SJSA1 (cell line): ENCODE measurements at regions not wholly inside any gene's neighbourhood (a gene's known extent, or its start where the extent isn't known, plus 50 kb on each side); places are given as distances from the start of the nearest gene placed in this dataset.
"Not testable (repeated sequence)": the region's sequence is repeated elsewhere in the genome, so short reads cannot be mapped to it uniquely, and the experiment has no call there.

ENCODE experiments used
- DNase-seq, 2 experiments: peaks; one replicate each; pipeline ENCODE4 v3.0.0-alpha.2; 2015 to 2020; ENCODE audit warnings: low spot score in 2 of 2, low read depth in 1 of 2
- H3K27ac ChIP-seq: fragments of 250-450 bp; sonication (Bioruptor Pico); 2 replicates; pipeline ENCODE4 v1.5.1; 2020; ENCODE audit warnings: mild to moderate bottlenecking, moderate library complexity
- H3K27me3 ChIP-seq: fragments of 250-450 bp; sonication (Bioruptor Pico); replicated peaks from 2 replicates; pipeline ENCODE4 v1.5.1; 2020; ENCODE audit warnings: mild to moderate bottlenecking, moderate library complexity
- H3K36me3 ChIP-seq: fragments of 250-450 bp; sonication (Bioruptor Pico); 2 replicates; pipeline ENCODE4 v1.5.1; 2020; ENCODE audit warnings: mild to moderate bottlenecking
- H3K4me1 ChIP-seq: fragments of 250-450 bp; sonication (Bioruptor Pico); replicated peaks from 2 replicates; pipeline ENCODE4 v1.6.1; 2021; ENCODE audit warnings: mild to moderate bottlenecking
- H3K4me3 ChIP-seq: fragments of 250-450 bp; sonication (Bioruptor Pico); 2 replicates; pipeline ENCODE4 v1.5.1; 2020; ENCODE audit warnings: mild to moderate bottlenecking
- H3K9me3 ChIP-seq: fragments of 250-450 bp; sonication (Bioruptor Pico); replicated peaks from 2 replicates; pipeline ENCODE4 v1.5.1; 2020; ENCODE audit warnings: mild to moderate bottlenecking

GRCh38 chr7:83219231-83219630 is 56.5 kb upstream of the PCLO start:
- not testable (repeated sequence) for H3K9me3 ChIP-seq, H3K36me3 ChIP-seq, H3K27me3 ChIP-seq, DNase-seq, H3K27ac ChIP-seq, H3K4me3 ChIP-seq, H3K4me1 ChIP-seq

DNA sequence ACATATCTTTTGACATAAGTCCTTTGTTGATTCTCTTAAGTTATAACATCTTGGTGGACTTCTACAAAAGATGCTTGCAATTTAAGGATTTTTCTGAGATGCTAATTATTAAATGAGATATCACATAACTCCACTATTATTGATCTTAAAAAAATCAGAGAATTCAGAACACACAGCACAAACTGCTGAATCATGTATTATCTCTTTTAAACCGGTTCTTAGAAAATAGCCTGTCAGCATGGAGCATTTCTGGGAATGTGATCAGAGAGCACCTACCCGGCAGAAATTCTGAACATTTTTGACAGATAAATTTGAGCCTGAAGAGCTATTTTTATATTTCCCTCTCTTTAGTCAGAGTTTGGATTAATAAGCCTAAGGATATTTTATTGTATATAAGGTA is 50.2 kb upstream of the PCLO start:
- no peaks in the 10 kb centered on the region for H3K9me3 ChIP-seq
- H3K4me3 ChIP-seq, result no peak overlapping the region

More for the DNA sequence above, 50.2 kb upstream of the PCLO start:
- Histone ChIP-seq H3K27me3 (peaks cover 5% of the 10 kb centered on the region; the same call in 1 of the 2 replicates), H3K36me3 (no peaks in the 10 kb centered on the region), H3K4me1 (no peaks in the 10 kb centered on the region), H3K27ac (no peak overlapping the region)
- DNase-seq, result no peak
